ENCODE measurements at regions not wholly inside any gene's neighbourhood (a gene's known extent, or its start where the extent isn't known, plus 50 kb on each side); places are given as distances from the start of the nearest gene placed in this dataset.

- TF ChIP-seq, protein P1, sequence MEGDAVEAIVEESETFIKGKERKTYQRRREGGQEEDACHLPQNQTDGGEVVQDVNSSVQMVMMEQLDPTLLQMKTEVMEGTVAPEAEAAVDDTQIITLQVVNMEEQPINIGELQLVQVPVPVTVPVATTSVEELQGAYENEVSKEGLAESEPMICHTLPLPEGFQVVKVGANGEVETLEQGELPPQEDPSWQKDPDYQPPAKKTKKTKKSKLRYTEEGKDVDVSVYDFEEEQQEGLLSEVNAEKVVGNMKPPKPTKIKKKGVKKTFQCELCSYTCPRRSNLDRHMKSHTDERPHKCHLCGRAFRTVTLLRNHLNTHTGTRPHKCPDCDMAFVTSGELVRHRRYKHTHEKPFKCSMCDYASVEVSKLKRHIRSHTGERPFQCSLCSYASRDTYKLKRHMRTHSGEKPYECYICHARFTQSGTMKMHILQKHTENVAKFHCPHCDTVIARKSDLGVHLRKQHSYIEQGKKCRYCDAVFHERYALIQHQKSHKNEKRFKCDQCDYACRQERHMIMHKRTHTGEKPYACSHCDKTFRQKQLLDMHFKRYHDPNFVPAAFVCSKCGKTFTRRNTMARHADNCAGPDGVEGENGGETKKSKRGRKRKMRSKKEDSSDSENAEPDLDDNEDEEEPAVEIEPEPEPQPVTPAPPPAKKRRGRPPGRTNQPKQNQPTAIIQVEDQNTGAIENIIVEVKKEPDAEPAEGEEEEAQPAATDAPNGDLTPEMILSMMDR (IDR thresholded peaks at IDR 0.05 in 4 of 5, conservative IDR thresholded peaks at IDR 0.05 in 1 of 5) = no peak
- no peak for TF ChIP-seq POLR2A (IDR thresholded peaks at IDR 0.05)
Measured at GRCh38 chr22:26968859-26969523, 311.6 kb downstream of the MIAT start.

Measured in gastrocnemius medialis (tissue), 4 donors.